NCI-H1105 treated with DMSO at 0.1 percent for 48 hours (cell line): ENCODE measurements at regions not wholly inside any gene's neighbourhood (a gene's known extent, or its start where the extent isn't known, plus 50 kb on each side); places are given as distances from the start of the nearest gene placed in this dataset.

Source experiments
- DNase-seq: peaks from one replicate; lab custom pipeline; 2025; lab: John Stamatoyannopoulos, UW

DNA sequence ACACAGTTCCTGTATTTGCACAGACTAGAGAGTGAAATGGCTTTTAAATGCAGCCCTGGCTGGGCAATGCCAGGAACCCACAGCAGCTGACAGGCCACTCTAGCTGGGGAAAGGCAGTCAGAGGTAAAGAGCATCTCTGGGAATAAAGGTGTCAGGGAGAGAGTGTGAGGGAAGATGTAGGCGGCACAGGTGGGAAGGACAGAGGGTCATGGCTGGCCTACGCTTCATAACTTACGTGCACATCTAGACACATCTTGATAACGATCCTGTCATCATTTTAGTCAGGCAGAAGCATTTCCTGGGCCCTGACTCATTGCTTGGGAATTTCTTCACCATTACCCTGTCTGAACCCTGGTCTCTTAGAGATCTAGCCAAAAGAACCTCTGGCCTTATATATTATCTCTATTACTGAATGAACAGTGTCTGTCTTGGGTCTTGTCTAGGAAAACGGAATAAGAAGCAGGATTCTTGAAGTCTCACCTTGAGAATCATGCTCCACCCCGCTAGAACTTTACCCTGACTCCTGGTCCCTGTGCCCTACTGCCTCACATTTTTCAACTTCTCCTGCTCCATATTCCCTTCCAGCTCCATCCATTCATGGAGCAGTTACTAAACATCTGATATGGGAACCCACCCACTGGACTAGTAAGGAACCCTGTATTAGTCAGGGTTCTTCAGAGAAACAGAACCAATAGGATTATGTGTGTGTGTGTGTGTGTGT is 106.4 kb upstream of the ELL2 start:
- no peak for DNase-seq

DNA sequence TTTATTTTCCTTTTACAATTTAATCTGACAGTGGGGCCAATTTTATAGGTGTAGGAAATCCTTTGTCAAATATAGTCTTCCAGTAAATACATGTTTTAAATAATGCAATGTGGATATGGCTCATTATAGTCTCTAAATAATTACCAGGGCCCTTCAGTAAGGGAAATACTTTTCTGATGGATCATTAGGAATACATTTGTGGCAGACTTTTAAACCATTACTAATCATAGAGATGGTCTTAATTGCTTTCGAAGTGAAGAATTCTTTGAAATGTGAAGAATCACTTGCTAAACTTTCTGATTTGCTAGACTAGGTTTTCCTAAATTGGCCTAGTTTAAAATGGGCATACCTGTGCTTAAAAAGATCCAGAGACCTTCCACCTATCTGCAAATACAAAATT is 105.6 kb upstream of the ELL2 start:
- DNase-seq = no peak

DNA sequence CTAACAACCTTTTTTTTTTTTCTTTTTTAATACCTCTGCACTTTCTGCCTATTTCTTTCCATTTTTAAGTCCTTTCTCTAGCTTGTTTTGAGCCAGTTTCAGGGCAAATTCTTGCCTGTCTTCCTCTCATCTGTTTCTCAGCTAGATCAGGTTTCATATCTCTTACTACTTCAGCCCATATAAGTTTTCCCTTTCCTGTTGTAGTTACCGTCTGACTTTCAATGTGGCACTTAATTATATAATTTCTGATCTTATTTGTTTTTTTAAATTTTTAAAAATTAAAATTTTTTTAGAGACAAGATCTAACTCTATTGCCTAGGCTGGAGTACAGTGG is 104.7 kb upstream of the ELL2 start:
- DNase-seq = no peak

DNA sequence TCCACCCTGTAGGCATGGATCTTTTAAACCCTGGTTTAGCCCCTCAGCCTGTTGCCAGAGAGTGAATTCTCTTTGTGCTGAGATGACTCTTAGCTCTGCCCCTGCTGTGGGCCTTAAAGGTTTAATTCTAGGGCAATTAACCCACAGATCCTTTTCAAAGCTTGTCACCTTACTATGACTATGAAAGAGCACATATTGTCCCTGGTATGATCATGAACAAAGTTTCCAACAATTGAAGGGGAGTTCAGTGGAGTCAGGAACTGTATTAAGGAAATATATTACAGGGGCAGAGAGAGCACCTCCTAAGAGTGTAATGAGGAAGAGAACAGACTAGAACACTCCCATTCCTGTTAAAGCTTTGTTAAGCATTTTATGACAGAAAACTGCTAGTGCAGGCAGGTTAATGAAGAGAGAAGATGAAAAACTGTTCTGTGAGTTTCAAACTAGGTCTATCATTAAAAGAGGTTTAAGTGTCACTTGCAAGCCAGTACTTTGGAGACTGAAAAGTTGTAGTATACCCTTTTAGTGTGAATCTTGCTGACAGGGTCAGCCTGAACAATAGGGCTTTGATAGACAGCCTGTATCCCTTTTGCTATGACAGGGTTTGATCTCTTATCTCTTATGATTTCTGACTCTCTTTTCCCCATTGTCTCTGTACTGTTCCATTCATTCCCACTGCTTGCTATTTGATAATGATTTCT is 104.2 kb upstream of the ELL2 start:
- no peak for DNase-seq

DNA sequence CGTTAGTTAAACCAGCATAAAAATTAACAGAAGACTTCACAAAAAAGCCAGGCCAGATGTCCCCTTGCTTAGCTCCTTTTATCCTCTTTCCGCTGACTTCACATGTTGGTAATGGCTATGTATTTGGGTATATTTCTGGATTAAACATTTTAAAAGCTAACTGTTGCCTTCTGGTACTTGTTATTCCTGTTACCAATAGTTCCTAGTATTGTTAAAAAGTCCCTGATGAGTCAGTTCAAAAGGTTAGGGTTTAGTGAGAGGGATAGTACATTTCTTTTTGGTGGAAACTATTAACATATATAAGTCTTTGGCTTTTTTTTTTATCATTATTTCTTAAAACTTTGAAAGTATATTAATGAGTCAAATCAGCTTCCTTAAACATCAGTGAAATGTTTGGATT is 103.2 kb upstream of the ELL2 start:
- DNase-seq = no peak

DNA sequence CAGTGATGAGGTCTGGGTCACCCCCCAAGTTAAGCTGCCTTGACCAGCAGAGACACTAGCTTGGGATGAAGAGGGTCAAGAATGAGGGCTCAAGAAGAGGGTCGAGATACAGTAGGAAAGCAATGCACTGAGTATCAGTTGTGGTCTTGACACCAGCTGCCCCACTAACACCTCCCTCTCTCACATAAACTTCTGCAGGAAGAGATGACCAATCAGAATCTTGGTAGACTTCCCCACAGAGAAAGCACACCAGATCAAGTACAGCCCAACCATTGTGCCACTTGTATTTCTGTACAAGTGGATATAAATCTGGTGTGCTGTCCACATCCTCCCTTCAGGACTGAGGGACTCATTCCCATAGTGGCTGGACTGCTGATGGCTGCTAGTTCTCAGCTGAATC is 101.2 kb upstream of the ELL2 start:
- DNase-seq = no peak

DNA sequence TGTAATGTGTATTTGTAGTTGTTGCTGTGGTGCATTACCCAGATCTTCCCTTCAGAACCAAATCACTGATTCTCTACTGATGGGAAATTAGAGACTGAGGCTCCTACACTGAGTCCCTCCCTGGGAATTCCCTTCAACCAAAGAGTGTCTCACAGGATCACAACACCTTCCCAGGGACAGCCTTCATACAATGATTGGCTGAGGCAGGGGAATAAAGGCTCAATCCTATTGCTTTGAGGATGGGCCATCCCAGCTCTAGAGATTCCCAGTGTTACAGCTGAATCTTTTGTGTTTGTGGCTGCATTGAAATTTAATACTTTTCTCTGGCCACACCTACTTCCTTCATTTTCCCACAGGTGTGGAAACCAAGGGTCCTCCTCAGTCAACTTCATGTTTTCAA is 96.4 kb upstream of the ELL2 start:
- no peak for DNase-seq

DNA sequence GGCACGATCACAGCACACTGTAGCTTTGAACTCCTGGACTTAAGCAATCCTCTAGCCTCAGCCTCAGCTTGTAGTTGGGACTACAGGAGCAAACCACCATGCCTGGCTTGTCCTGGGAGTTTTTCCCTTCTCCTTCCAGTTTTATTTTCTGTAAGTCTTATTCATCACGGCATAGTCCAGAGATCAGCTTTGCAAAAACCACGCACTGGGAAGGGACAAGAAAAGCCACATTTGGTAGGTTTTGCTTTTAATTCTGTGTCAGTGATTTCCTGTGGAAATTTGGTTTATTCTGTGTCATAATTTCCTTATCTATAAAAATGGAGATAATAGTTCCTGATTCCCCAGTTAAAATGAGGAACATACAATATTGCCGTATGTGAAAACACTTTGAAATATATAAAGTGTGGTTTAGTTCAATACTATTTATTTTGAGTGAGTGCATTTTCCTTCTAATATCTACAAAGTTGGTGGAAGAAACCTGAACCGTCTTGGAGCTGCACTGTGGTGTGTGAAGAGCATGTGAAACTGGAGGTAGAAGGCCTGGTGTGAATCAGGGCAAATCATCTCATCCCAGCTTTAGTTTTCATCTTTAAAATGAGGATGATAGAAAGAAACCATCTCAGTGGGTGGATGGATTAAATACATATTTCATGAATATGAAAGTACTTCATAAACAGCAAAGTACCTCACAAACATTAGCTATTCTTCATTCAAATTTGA is 92.8 kb upstream of the ELL2 start:
- DNase-seq = no peak

DNA sequence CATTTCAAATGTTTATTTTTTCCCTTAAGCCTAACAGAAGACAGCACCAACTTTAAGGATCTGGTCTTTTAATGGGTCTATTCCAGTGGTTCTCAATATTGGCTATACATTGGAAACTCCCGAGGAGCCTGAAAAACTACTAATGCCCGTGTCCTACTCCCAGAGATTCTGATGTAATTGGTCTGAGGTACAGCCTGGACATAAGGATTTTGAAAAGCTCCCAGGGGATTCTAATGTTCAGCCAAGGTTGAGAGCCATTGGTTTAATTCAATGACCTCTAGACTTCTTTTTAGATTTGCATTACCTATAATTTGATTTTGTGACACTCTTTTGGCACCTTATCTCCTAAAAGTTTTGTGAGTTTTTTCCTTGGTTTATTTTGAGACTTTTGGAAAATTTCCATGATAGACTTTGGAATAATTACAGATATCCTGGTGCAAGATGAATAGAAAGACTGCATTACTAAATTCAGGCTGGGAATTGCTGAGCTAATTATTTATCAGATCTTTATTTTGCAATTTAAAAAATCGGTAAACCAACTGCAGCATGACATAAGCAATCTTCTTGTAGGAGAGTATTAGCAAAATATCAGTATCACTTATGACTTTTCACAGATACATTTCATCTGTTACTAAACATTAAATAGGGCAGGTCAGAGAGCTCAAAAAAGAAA is 91.5 kb upstream of the ELL2 start:
- DNase-seq = no peak

DNA sequence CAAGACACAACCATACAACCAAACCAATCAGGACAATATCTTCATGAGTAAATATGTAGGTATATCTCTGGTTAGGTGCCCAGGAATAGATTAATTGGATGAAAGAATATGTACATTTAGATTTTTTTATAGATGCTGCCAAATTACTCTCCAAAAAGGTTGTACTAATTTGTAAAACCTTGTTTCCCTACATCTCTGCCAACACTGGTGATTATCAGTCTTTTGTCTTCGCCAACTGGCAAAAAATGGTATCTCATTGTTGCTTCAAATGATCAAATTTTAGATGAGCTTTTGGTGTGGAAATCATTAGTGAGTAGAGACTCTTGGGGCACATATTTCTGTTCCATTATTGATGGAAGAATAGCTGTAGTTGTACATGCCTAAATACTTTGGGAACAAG is 90.7 kb upstream of the ELL2 start:
- DNase-seq = no peak

DNA sequence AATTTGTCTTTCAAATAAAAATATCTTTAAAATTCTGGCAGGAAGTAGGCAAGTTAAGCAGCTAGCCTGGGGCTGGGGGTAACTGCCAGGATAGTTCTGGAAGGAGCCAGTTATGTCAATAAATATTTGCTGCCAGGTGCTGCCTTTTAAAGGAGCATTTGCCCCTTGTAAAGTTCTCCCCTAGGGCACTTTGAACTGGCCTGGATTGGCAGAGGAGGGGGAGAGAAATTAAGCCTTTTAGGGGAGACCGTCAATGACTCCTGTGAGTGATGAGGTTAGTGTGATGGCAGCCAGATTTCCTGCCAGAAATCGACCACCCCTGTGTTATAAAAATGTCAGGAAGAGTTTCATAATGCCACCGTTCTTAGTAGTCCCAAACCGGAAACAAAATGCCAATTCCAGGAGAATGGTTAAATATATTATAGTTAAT is 89.8 kb upstream of the ELL2 start:
- DNase-seq = no peak

DNA sequence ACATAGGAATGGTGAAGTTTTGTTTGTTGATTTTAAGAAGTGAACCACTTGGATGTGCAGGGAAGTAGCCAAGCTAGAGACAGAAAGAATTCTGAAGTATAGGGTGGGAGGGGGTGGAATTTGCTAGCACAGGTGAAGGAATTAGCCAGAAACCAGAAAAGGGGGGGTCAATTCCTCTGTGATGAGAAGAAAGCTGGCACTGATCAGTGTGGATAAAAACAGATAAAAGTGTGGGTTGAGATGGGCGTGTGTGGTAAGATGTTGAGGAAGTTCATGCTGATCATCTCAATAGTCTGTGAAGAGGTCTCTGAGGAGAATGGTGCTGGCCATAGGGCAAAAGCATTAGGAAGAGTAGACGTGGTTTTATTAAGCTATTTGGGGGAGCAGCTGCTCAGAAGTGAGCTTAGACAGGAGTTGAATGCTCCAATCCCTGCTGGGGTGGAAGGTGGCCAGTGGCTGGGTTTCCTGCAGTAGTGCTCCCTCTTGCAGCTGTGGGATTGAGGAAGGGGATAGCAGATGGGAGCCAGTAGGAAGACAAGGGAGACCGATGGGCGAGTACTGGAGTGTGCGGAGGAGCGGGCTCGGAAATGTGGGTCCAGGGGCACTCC is 88.7 kb upstream of the ELL2 start:
- DNase-seq = no peak

DNA sequence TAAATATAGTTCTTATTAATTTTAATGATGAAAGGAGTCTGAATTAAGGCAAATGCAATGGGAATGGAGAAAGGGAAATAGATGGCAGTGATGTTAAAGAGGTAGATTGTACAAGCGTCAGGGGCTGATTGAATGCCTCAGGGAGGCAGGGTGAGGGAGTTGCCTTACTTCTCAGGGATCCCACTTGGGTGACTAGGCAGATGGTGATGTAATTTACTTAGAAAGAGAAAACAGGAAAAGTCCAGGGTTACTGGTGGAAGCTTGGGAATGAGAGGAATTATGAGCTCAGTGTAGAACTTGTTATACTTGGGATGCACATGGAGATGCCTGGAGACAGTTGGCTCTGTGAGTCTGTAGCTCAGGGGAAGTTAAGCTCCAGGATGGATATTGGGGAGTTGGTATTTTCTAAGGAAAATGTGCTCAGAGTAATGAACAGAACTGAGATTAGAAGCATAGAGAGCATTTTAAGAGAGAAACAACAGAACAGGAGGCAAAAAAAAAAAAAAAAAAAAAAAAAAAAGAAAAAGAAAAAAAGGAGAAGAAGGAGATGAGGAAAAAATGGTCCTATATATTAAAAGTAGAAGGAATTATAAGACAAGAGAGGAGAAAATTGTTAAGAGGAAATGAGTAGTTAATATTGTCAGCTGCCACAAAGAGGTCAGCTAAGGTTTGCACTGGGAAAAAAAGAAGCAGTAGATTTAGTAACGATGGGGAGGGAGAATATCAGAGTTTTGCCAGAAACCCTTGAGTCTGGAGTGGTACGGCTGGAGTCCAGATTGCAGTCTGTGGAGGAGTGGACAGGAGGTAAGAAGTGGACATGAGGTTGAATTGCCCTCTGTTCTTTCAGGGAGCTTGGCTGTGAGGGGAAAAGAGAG is 88.0 kb upstream of the ELL2 start:
- DNase-seq = no peak

DNA sequence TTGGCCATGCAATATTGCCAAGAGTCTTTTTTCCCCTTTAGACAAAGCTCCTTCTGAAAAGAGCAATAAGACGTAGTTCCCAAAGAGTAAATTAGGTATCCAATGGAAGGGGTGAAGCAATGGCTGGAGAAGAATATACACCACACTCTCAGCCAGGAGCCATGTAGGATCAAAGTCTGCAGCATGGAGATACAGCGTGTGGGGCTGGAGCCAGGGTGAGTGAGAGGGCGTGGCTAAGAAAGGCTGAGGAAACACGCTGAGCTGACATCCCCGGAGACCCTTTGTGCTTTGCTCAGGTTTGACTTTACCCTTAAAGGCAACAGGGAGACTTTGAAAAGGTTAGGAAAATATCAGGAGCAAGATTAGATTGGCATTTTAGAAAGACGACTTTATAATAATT is 87.1 kb upstream of the ELL2 start:
- DNase-seq = no peak

DNA sequence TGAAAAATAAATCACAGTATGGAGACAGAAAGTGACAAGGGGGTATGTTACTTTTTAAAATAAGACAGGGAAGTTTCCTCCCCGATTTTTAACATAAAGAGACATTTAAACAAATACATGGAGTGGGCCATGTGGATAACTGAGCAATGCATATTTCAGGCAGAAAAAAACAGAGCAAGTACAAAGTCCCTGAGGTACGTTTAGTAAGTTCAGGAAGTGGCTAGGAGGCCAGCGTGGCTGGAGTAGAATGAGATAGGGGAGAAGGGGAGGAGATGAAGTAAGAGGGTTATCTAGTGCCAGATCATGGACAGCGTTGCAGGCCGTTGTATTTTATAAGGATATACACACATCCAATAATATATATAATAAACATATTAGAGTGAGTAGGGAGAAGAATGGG is 84.2 kb upstream of the ELL2 start:
- no peak for DNase-seq

DNA sequence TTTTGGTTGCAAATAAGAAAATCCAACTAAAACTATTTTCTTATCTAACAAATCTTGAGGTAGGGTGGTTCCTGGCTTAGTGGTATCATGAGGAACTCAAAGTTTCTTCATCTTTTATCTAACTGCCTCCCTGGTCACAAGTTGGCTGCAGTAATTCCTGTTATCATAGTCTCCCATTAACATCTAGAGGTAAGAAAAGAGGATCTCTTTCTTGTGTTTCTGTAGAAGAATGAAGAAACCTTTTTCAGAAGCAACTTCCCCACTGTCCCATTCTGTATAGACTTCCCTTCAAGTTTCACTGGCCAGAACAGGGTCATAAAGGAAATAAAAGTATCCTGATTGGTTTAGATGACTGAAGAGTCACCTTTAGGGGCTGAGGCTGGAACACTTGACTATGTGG is 81.8 kb upstream of the ELL2 start:
- DNase-seq = no peak

DNA sequence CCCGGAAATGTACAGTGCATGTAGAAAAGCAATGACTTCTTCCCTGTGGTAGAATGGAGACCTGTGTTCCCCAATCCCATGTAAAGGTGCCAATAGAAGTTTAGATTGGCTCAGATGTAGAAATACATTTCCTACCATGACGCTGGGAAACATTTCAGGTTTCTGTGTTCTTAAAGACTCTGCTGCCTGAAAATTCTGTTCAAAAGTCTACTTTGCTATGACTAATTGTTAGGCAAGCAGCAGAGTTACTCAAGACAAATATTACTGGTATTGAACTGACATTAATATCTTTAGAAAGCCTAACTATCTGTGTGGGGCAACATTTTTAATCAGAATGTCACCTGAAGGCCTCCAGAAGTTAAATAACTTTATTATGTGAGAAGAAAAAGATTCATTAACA is 75.5 kb upstream of the ELL2 start:
- no peak for DNase-seq

DNA sequence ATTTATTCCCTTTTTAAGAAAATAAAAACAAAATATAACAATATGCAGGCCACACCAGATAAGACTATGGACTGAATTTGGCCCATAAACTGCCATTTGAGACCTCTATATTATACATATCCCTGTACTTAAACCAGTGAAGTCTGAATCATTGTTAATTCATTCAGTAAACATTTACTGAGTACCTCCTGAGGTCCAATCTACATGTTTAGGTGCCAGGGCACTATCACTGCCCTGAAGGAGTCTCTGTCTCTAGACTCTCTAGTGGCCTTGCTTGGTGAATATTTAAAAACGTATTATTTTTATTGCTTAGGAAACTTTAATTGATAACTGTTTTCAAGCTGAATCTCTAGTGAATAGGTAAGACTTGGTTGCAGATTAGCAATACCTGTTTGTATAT is 74.7 kb upstream of the ELL2 start:
- DNase-seq = no peak

DNA sequence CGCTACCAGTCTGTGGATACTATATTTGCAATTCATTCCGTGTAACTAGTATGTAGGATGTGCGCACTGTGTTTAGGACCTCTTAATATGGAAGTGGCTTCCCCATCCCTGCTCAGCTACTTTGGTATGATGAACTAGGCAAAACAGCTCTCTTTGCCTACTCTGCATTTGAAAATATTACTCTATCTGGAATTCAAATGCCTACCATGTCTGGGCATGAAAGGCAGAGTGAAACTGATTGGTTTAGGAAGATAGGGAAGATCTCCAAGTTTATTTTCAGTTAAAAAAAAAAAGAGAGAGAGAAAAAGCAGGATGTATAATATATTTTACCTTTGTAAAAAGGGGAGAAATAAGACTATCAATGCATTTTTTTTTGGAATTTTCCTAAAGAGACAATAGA is 74.1 kb upstream of the ELL2 start:
- DNase-seq = no peak

DNA sequence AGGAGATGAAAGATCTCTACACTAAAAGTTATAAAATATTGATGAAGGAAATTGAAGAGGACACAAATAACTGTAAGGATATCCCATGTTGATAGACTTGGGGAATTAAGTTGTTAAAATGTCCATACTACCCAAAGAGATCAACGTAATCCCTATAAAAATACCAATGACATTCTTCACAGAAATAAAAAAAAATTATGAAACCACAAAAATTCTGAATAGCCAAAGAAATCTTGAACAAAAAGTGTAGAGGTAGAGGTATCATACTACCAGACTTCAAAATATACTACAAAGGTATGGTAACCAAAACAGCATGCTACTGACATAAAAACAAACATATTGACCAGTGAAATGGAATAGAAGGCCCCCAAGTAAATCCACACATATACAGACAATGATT is 71.5 kb upstream of the ELL2 start:
- DNase-seq = no peak

DNA sequence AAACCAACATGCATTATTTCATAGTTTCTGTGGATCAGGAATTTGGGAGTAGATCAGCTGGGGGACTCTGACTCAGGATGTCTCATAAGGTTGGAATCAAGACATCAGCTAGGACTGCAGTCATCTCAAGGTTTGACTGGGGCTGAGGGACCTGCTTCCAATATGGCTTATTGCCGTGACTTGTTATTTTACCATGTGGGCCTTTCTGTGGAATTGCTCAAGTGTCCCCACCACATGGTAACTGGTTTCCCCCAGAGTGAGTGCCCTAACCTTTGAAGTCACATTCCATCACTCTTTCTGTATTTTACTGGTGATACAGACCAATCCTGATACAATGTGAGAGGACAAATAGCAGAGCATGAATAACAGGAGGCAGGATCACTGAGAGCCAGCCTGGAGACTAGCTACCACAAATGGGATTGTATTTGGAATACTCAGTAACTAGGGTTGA is 70.2 kb upstream of the ELL2 start:
- DNase-seq = no peak
